CMK (cell line): ENCODE measurements at regions not wholly inside any gene's neighbourhood (a gene's known extent, or its start where the extent isn't known, plus 50 kb on each side); places are given as distances from the start of the nearest gene placed in this dataset.
"Not testable (repeated sequence)": the region's sequence is repeated elsewhere in the genome, so short reads cannot be mapped to it uniquely, and the experiment has no call there.

Experiments used
- DNase-seq: peaks from one replicate; pipeline ENCODE4 v3.0.0-alpha.2; 2010; ENCODE audit warnings: low read depth

- DNase-seq = no peak
Observed at GRCh38 chr13:69649063-69649392, 458.6 kb upstream of the ATXN8OS start.

GRCh38 chr13:69648340-69649062 is 459.1 kb upstream of the ATXN8OS start:
- no peak for DNase-seq

GRCh38 chr13:69644447-69644846 is 463.2 kb upstream of the ATXN8OS start:
- no peak for DNase-seq

GRCh38 chr13:69641773-69642172 is 465.9 kb upstream of the ATXN8OS start:
- no peak for DNase-seq

- no peak for DNase-seq
Observed at GRCh38 chr13:69633044-69633443, 474.6 kb upstream of the ATXN8OS start.

GRCh38 chr13:69623973-69624372 is 483.7 kb upstream of the ATXN8OS start:
- no peak for DNase-seq

GRCh38 chr13:69619651-69620050 is 488.0 kb upstream of the ATXN8OS start:
- DNase-seq = no peak

GRCh38 chr13:69618838-69619237 is 488.8 kb upstream of the ATXN8OS start:
- no peak for DNase-seq

- DNase-seq = no peak
Observed at GRCh38 chr13:69618393-69618792, 489.2 kb upstream of the ATXN8OS start.

- DNase-seq = no peak
Observed at GRCh38 chr13:69617587-69617986, 490.0 kb upstream of the ATXN8OS start.

GRCh38 chr13:69616396-69616795 is 491.2 kb upstream of the ATXN8OS start:
- DNase-seq = no peak

- not testable (repeated sequence) for DNase-seq
Observed at GRCh38 chr13:69615055-69615454, 492.6 kb upstream of the ATXN8OS start.

- no peak for DNase-seq
Observed at GRCh38 chr13:69604698-69605097, 502.9 kb upstream of the ATXN8OS start.

- DNase-seq = no peak
Observed at GRCh38 chr13:69603144-69603853, 504.3 kb upstream of the ATXN8OS start.

- no peak for DNase-seq
Observed at GRCh38 chr13:69601661-69602060, 506.0 kb upstream of the ATXN8OS start.

- no peak for DNase-seq
Observed at GRCh38 chr13:69600811-69601210, 506.8 kb upstream of the ATXN8OS start.

- DNase-seq = no peak
Observed at GRCh38 chr13:69597088-69597487, 510.5 kb upstream of the ATXN8OS start.

- DNase-seq = no peak
Observed at GRCh38 chr13:69595181-69595580, 512.4 kb upstream of the ATXN8OS start.

- DNase-seq = no peak
Observed at GRCh38 chr13:69591437-69591836, 516.2 kb upstream of the ATXN8OS start.

- no peak for DNase-seq
Observed at GRCh38 chr13:69589531-69590235, 517.9 kb upstream of the ATXN8OS start.

- no peak for DNase-seq
Observed at GRCh38 chr13:69585656-69586055, 522.0 kb upstream of the ATXN8OS start.

GRCh38 chr13:69580255-69580654 is 527.4 kb upstream of the ATXN8OS start:
- DNase-seq = no peak

- DNase-seq = no peak
Observed at GRCh38 chr13:69579351-69579750, 528.3 kb upstream of the ATXN8OS start.
